Loucy (cell line): ENCODE measurements at regions not wholly inside any gene's neighbourhood (a gene's known extent, or its start where the extent isn't known, plus 50 kb on each side); places are given as distances from the start of the nearest gene placed in this dataset.
"Not testable (repeated sequence)": the region's sequence is repeated elsewhere in the genome, so short reads cannot be mapped to it uniquely, and the experiment has no call there.

Experiments used
- CTCF ChIP-seq: fragments of 200-600 bp; sonication (generic); conservative IDR thresholded peaks from 2 replicates; pipeline ENCODE4 v1.5.1; 2014; ENCODE audit warnings: mild to moderate bottlenecking, antibody characterized with exemption, low read length
- EZH2phosphoT487 ChIP-seq: fragments of 200-600 bp; IDR thresholded peaks from 2 replicates; pipeline ENCODE4 v1.6.1; 2018; ENCODE audit warnings: antibody characterized with exemption, mild to moderate bottlenecking, moderate library complexity, borderline replicate concordance

GRCh38 chr7:6962871-6963270, 136.8 kb upstream of the CCZ1B start:
- TF ChIP-seq CTCF, EZH2phosphoT487: not testable (repeated sequence)
